HepG2 (cell line): ENCODE measurements at regions not wholly inside any gene's neighbourhood (a gene's known extent, or its start where the extent isn't known, plus 50 kb on each side); places are given as distances from the start of the nearest gene placed in this dataset.

ENCODE experiments used
- ATAC-seq: fragments of 200-7000 bp; cut with Tn5 transposase; 3 replicates; pipeline ENCODE4 v1.9.1; 2020; ENCODE audit warnings: mild to moderate bottlenecking, moderate library complexity
- BruUV-seq: library from RNA; stranded (reverse); fragments of 400-500 nt; replicated peaks from 2 replicates; lab custom pipeline; 2021; lab: Mats Ljungman, UMichigan
- CTCF ChIA-PET: fragments of 300-600 bp; formaldehyde crosslinking; extraction: SDS; loops from one replicate; lab custom pipeline; 2021; ENCODE audit warnings: low total read pairs, inconsistent platforms, low intra/inter-chr PET ratio; lab: Yijun Ruan, JAX
- POLR2A ChIA-PET: fragments of 350-600 bp; sonication (Branson Sonifier 250); formaldehyde crosslinking; loops from one replicate; lab custom pipeline; 2020; ENCODE audit warnings: antibody characterized with exemption, inconsistent platforms; lab: Yijun Ruan, JAX
- DNase-seq: peaks from one replicate; pipeline ENCODE4 v3.0.0-alpha.2; 2015; ENCODE audit warnings: low spot score
- FAIRE-seq: peaks from 3 replicates; lab custom pipeline; 2011; peaks lifted over from hg19 to GRCh38; lab: Jason Lieb, UNC
- H2AFZ ChIP-seq: one replicate; pipeline ENCODE4 v1.6.1; 2011; ENCODE audit warnings: low read length, inconsistent platforms
- H3K27ac ChIP-seq: fragments of 300-600 bp; 3 replicates; pipeline ENCODE4 v1.8.0; 2011; ENCODE audit warnings: mixed run types, mild to moderate bottlenecking, mixed read lengths, low read length, inconsistent platforms; ENCODE audit not compliant: insufficient read depth; ENCODE audit errors: extremely low read length
- H3K27me3 ChIP-seq, 2 experiments: fragments of 200-600 bp in 1 of 2; 2 replicates in 1 of 2; 3 replicates in 1 of 2; pipeline versions ENCODE4 v1.6.0 to v1.8.0; 2011; ENCODE audit warnings: low read length in 2 of 2, mild to moderate bottlenecking in 2 of 2, moderate library complexity in 2 of 2, inconsistent platforms in 1 of 2; ENCODE audit not compliant: insufficient read depth in 2 of 2, control insufficient read depth in 1 of 2
- H3K36me3 ChIP-seq, 2 experiments: fragments of 200-600 bp in 1 of 2; replicated peaks in 1 of 2; 2 replicates in 1 of 2; 3 replicates in 1 of 2; pipeline versions ENCODE4 v1.5.1 to v1.8.0; 2011; ENCODE audit warnings: low read length in 2 of 2, inconsistent platforms in 1 of 2; ENCODE audit not compliant: insufficient read depth in 2 of 2, control insufficient read depth in 1 of 2
- H3K4me1 ChIP-seq: 2 replicates; pipeline ENCODE4 v1.5.1; 2012; ENCODE audit warnings: low read length, inconsistent platforms; ENCODE audit not compliant: insufficient read depth
- H3K4me2 ChIP-seq: 2 replicates; pipeline ENCODE4 v1.6.0; 2011; ENCODE audit warnings: low read depth, low read length, inconsistent platforms
- H3K4me3 ChIP-seq, 3 experiments: fragments of 200-600 bp in 1 of 3; sonication (generic), shearing (Covaris generic) in 1 of 3; replicated peaks in 1 of 3; 2 replicates each; pipeline ENCODE4 v1.5.1; 2011 to 2016; ENCODE audit warnings: low read length in 3 of 3, inconsistent platforms in 2 of 3, low read depth in 2 of 3, mild to moderate bottlenecking in 2 of 3, control low read depth in 1 of 3, mixed read lengths in 1 of 3; ENCODE audit not compliant: insufficient read depth in 1 of 3
- H3K79me2 ChIP-seq: one replicate; pipeline ENCODE4 v1.6.1; 2011; ENCODE audit warnings: low read length, inconsistent platforms; ENCODE audit not compliant: insufficient read depth
- H3K9ac ChIP-seq: 2 replicates; pipeline ENCODE4 v1.6.0; 2011; ENCODE audit warnings: mild to moderate bottlenecking, low read depth, low read length, inconsistent platforms; ENCODE audit not compliant: insufficient read depth
- H3K9me3 ChIP-seq: 2 replicates; pipeline ENCODE4 v1.5.1; 2012; ENCODE audit warnings: mild to moderate bottlenecking, low read length
- H4K20me1 ChIP-seq: 2 replicates; pipeline ENCODE4 v1.6.0; 2011; ENCODE audit warnings: inconsistent platforms, mild to moderate bottlenecking, low read length, moderate library complexity; ENCODE audit not compliant: insufficient read depth
- ATM ChIP-seq: fragments of 450-650 bp; IDR thresholded peaks from 2 replicates; pipeline ENCODE4 v1.7.1; 2017; ENCODE audit warnings: mild to moderate bottlenecking, borderline replicate concordance
- CHD4 ChIP-seq: fragments of 200-600 bp; sonication (generic); IDR thresholded peaks from 2 replicates; pipeline ENCODE4 v1.7.0; 2017; ENCODE audit warnings: mild to moderate bottlenecking, low read length, borderline replicate concordance
- ELF3 ChIP-seq: IDR thresholded peaks from 2 replicates; pipeline ENCODE4 v1.6.1; 2016; ENCODE audit warnings: missing genetic modification reagents, missing compliant biosample characterization
- GABPB1 ChIP-seq: IDR thresholded peaks from 2 replicates; pipeline ENCODE4 v1.6.1; 2016; ENCODE audit warnings: mild to moderate bottlenecking, missing genetic modification reagents, moderate library complexity, missing compliant biosample characterization
- KDM1A ChIP-seq: IDR thresholded peaks from 2 replicates; pipeline ENCODE4 v1.6.1; 2016; ENCODE audit warnings: missing compliant biosample characterization
- PAF1 ChIP-seq: IDR thresholded peaks from 2 replicates; pipeline ENCODE4 v1.6.1; 2016; ENCODE audit warnings: missing genetic modification reagents, missing compliant biosample characterization
- ZNF3 ChIP-seq: IDR thresholded peaks from 2 replicates; pipeline ENCODE4 v1.7.0; 2017; ENCODE audit warnings: inconsistent platforms
- ZNF501 ChIP-seq: sonication (generic); formaldehyde crosslinking; IDR thresholded peaks from 2 replicates; pipeline ENCODE4 v1.5.1; 2020; ENCODE audit warnings: mild to moderate bottlenecking, moderate library complexity, missing genetic modification reagents
- ZNF564 ChIP-seq: sonication (generic); formaldehyde crosslinking; IDR thresholded peaks from 2 replicates; pipeline ENCODE4 v1.8.1; 2023; ENCODE audit warnings: mild to moderate bottlenecking, missing genetic modification reagents
- ZNF616 ChIP-seq: sonication (generic); formaldehyde crosslinking; IDR thresholded peaks from 2 replicates; pipeline ENCODE4 v1.5.0; 2020; ENCODE audit warnings: low read depth, mild to moderate bottlenecking, missing genetic modification reagents
- WGBS: methylation state at CpG from one replicate; pipeline ENCODE4 v1.1.6; 2017; ENCODE audit warnings: low lambda C conversion rate; 5-methylcytosine and 5-hydroxymethylcytosine counted together
- in situ Hi-C: cut with HindIII; loops from 2 replicates; pipeline ENCODE4 v1.10.0; 2017; ENCODE audit warnings: low pct_unique_long_range_greater_than_20kb; ENCODE audit not compliant: extremely low pct_ligation_motif_present
- intact Hi-C: fragments of 100-400 bp; cut with micrococcal nuclease; formaldehyde crosslinking; loops from one replicate; pipeline ENCODE4 v1.10.0; 2022; ENCODE audit not compliant: unreplicated experiment
- TF ChIP-seq, protein P1 (sequence below): sonication (generic); formaldehyde crosslinking; IDR thresholded peaks from 2 replicates; pipeline ENCODE4 v1.4.0; 2020; ENCODE audit warnings: mild to moderate bottlenecking, missing genetic modification reagents, borderline replicate concordance
- TF ChIP-seq, protein P2 (sequence below): sonication (generic); formaldehyde crosslinking; IDR thresholded peaks from 2 replicates; pipeline ENCODE4 v1.5.0; 2020; ENCODE audit warnings: missing genetic modification reagents
- TF ChIP-seq, protein P3 (sequence below): sonication (generic); formaldehyde crosslinking; IDR thresholded peaks from 2 replicates; pipeline ENCODE4 v1.4.0; 2020; ENCODE audit warnings: mild to moderate bottlenecking, missing genetic modification reagents
- TF ChIP-seq, protein P4 (sequence below): sonication (generic); formaldehyde crosslinking; IDR thresholded peaks from 2 replicates; pipeline ENCODE4 v1.9.0; 2021; ENCODE audit warnings: missing genetic modification reagents, borderline replicate concordance
- TF ChIP-seq, protein P5 (sequence below): sonication (generic); formaldehyde crosslinking; IDR thresholded peaks from 2 replicates; pipeline ENCODE4; 2020; ENCODE audit warnings: missing genetic modification reagents, mild to moderate bottlenecking, borderline replicate concordance

DNA sequence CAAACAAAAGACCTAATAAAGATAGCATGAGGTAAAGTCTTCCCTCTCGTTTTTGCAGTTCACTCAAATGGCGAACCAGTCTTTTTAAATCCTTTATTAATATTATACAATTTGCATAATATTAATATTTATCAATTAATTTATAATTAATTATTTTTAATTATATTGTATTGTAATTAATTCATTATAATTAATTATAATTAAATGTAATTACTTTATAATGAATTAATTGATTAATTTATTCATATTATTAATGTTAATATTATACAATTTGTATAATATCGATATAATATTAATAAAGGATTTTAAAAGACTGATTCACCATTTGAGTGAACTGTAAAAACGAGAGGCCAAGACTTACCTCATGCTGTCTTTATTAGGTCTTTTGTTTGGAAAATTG is 1045.4 kb upstream of the CADM2 start:
- FAIRE-seq, result no peak
- Histone ChIP-seq H4K20me1 (no peaks in the 10 kb centered on the region), H3K9ac (no peak overlapping the region), H3K27me3 (no peaks in the 10 kb centered on the region), H3K4me1 (no peaks in the 10 kb centered on the region), H3K9me3 (no peaks in the 10 kb centered on the region), H3K27ac (no peak overlapping the region), H3K36me3 (no peaks in the 10 kb centered on the region), H3K4me2 (no peak overlapping the region), H3K4me3 (no peak overlapping the region), H3K79me2 (no peaks in the 10 kb centered on the region), H2AFZ (no peak overlapping the region)
- ATAC-seq, result no peak
- POLR2A ChIA-PET, result no interaction called here
- no TSS peak for BruUV-seq
- DNase-seq, result no peak
- intact Hi-C loops (no loop called here), in situ Hi-C loops (no loop called here)
- CTCF ChIA-PET, result no interaction called here
- 6% methylated on average over 4 of the region's 4 CpGs for WGBS
- TF ChIP-seq, protein P1, sequence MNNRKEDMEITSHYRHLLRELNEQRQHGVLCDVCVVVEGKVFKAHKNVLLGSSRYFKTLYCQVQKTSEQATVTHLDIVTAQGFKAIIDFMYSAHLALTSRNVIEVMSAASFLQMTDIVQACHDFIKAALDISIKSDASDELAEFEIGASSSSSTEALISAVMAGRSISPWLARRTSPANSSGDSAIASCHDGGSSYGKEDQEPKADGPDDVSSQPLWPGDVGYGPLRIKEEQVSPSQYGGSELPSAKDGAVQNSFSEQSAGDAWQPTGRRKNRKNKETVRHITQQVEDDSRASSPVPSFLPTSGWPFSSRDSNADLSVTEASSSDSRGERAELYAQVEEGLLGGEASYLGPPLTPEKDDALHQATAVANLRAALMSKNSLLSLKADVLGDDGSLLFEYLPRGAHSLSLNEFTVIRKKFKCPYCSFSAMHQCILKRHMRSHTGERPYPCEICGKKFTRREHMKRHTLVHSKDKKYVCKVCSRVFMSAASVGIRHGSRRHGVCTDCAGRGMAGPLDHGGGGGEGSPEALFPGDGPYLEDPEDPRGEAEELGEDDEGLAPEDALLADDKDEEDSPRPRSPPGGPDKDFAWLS, result no peak
- TF ChIP-seq ATM (no peak), ZNF3 (CRISPR knock-in tag) (no peak), ELF3 (CRISPR knock-in tag) (no peak), CHD4 (no peak), KDM1A (no peak), GABPB1 (no peak), ZNF501 (no peak), ZNF616 (no peak), PAF1 (CRISPR knock-in tag) (no peak), ZNF564 (CRISPR knock-in tag) (no peak)
- TF ChIP-seq, protein P2, sequence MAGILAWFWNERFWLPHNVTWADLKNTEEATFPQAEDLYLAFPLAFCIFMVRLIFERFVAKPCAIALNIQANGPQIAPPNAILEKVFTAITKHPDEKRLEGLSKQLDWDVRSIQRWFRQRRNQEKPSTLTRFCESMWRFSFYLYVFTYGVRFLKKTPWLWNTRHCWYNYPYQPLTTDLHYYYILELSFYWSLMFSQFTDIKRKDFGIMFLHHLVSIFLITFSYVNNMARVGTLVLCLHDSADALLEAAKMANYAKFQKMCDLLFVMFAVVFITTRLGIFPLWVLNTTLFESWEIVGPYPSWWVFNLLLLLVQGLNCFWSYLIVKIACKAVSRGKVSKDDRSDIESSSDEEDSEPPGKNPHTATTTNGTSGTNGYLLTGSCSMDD (CRISPR knock-in tag), result no peak
- TF ChIP-seq, protein P3, sequence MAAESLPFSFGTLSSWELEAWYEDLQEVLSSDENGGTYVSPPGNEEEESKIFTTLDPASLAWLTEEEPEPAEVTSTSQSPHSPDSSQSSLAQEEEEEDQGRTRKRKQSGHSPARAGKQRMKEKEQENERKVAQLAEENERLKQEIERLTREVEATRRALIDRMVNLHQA, result no peak
- TF ChIP-seq, protein P4, sequence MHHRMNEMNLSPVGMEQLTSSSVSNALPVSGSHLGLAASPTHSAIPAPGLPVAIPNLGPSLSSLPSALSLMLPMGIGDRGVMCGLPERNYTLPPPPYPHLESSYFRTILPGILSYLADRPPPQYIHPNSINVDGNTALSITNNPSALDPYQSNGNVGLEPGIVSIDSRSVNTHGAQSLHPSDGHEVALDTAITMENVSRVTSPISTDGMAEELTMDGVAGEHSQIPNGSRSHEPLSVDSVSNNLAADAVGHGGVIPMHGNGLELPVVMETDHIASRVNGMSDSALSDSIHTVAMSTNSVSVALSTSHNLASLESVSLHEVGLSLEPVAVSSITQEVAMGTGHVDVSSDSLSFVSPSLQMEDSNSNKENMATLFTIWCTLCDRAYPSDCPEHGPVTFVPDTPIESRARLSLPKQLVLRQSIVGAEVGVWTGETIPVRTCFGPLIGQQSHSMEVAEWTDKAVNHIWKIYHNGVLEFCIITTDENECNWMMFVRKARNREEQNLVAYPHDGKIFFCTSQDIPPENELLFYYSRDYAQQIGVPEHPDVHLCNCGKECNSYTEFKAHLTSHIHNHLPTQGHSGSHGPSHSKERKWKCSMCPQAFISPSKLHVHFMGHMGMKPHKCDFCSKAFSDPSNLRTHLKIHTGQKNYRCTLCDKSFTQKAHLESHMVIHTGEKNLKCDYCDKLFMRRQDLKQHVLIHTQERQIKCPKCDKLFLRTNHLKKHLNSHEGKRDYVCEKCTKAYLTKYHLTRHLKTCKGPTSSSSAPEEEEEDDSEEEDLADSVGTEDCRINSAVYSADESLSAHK, result no peak
- TF ChIP-seq, protein P5, sequence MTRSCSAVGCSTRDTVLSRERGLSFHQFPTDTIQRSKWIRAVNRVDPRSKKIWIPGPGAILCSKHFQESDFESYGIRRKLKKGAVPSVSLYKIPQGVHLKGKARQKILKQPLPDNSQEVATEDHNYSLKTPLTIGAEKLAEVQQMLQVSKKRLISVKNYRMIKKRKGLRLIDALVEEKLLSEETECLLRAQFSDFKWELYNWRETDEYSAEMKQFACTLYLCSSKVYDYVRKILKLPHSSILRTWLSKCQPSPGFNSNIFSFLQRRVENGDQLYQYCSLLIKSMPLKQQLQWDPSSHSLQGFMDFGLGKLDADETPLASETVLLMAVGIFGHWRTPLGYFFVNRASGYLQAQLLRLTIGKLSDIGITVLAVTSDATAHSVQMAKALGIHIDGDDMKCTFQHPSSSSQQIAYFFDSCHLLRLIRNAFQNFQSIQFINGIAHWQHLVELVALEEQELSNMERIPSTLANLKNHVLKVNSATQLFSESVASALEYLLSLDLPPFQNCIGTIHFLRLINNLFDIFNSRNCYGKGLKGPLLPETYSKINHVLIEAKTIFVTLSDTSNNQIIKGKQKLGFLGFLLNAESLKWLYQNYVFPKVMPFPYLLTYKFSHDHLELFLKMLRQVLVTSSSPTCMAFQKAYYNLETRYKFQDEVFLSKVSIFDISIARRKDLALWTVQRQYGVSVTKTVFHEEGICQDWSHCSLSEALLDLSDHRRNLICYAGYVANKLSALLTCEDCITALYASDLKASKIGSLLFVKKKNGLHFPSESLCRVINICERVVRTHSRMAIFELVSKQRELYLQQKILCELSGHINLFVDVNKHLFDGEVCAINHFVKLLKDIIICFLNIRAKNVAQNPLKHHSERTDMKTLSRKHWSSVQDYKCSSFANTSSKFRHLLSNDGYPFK (CRISPR knock-in tag), result no peak
